GM12878 (cell line): ENCODE measurements at regions not wholly inside any gene's neighbourhood (a gene's known extent, or its start where the extent isn't known, plus 50 kb on each side); places are given as distances from the start of the nearest gene placed in this dataset.

Experiments used
- CTCF ChIP-seq, 3 experiments: IDR thresholded peaks in 2 of 3; conservative IDR thresholded peaks in 1 of 3; 2 replicates each; pipeline ENCODE4 v1.5.1; 2011; ENCODE audit warnings: low read depth in 3 of 3, low read length in 3 of 3, mild to moderate bottlenecking in 3 of 3, control low read depth in 2 of 3, moderate library complexity in 2 of 3, inconsistent platforms in 1 of 3, mixed read lengths in 1 of 3; ENCODE audit not compliant: control insufficient read depth in 2 of 3, insufficient read depth in 1 of 3; ENCODE audit errors: extremely low read depth in 1 of 3
- MAX ChIP-seq: IDR thresholded peaks from 2 replicates; pipeline ENCODE4 v1.6.1; 2012; ENCODE audit warnings: low read depth, low read length, improper control_type of control experiment
- MYC ChIP-seq: IDR thresholded peaks from 2 replicates; pipeline ENCODE4 v1.6.1; 2011; ENCODE audit warnings: mild to moderate bottlenecking, low read length, moderate library complexity, inconsistent platforms; ENCODE audit not compliant: insufficient read depth, insufficient replicate concordance, insufficient read length, severe bottlenecking
- POLR2A ChIP-seq: IDR thresholded peaks from 2 replicates; pipeline ENCODE4 v1.6.1; 2011; ENCODE audit warnings: low read depth, mild to moderate bottlenecking, low read length
- POLR2AphosphoS5 ChIP-seq: IDR thresholded peaks from 2 replicates; pipeline ENCODE4 v1.6.1; 2011; ENCODE audit warnings: mild to moderate bottlenecking, low read length, inconsistent platforms

- TF ChIP-seq CTCF (IDR thresholded peaks at IDR 0.05 in 2 of 3, conservative IDR thresholded peaks at IDR 0.05 in 1 of 3; ENCODE audit: control insufficient read depth in 2 of 3, extremely low read depth in 1 of 3, insufficient read depth in 1 of 3, low read depth in 3 of 3, low read length in 3 of 3): no peak
- TF ChIP-seq MAX: no peak
- no peak for TF ChIP-seq POLR2AphosphoS5
- TF ChIP-seq POLR2A: no peak
- TF ChIP-seq MYC: no peak
These were observed 513.5 kb upstream of the GBE1 start for GRCh38 chr3:82274897-82275296.
